Kidney epithelial cell (primary cell): ENCODE measurements at regions not wholly inside any gene's neighbourhood (a gene's known extent, or its start where the extent isn't known, plus 50 kb on each side); places are given as distances from the start of the nearest gene placed in this dataset.

Experiments
- DNase-seq: peaks from one replicate; pipeline ENCODE4 v3.0.0-alpha.2; 2010; ENCODE audit warnings: low read depth
- H3K27me3 ChIP-seq: 2 replicates; pipeline ENCODE4 v1.6.0; 2011; ENCODE audit warnings: low read length; ENCODE audit not compliant: control insufficient read depth, insufficient read depth
- H3K36me3 ChIP-seq: 2 replicates; pipeline ENCODE4 v1.5.1; 2011; ENCODE audit warnings: low read length; ENCODE audit not compliant: control insufficient read depth, insufficient read depth
- H3K4me3 ChIP-seq: 2 replicates; pipeline ENCODE4 v1.5.1; 2011; ENCODE audit warnings: low read depth, mild to moderate bottlenecking, control low read depth, low read length
- TF ChIP-seq, protein P1 (sequence below): IDR thresholded peaks from 2 replicates; pipeline ENCODE4 v1.5.1; 2011; ENCODE audit warnings: mild to moderate bottlenecking, moderate library complexity, low read length, control low read depth, inconsistent platforms; ENCODE audit not compliant: insufficient read depth, poor library complexity, severe bottlenecking

DNA sequence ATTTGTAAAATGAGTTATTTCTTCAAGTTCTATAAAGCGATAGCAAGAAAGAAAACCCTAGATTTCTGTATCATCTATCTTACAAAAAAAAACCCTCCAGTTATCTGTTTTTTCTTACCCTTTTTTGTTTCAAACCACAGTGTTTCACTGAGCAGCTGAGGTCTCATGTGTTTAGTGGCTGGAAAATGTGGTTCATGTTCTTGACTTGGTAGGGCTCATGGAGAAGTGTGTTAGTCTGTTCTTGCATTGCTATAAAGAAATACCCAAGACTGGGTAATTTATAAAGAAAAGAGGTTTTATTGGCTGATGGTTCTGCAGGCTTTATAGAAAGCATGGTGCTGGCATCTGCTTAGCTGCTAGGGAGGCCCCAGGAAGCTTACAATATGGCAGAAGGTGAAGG, 147.3 kb upstream of the NABP1 start:
- H3K36me3 ChIP-seq = no peaks in the 10 kb centered on the region
- no peaks in the 10 kb centered on the region for H3K27me3 ChIP-seq
- TF ChIP-seq, protein P1, sequence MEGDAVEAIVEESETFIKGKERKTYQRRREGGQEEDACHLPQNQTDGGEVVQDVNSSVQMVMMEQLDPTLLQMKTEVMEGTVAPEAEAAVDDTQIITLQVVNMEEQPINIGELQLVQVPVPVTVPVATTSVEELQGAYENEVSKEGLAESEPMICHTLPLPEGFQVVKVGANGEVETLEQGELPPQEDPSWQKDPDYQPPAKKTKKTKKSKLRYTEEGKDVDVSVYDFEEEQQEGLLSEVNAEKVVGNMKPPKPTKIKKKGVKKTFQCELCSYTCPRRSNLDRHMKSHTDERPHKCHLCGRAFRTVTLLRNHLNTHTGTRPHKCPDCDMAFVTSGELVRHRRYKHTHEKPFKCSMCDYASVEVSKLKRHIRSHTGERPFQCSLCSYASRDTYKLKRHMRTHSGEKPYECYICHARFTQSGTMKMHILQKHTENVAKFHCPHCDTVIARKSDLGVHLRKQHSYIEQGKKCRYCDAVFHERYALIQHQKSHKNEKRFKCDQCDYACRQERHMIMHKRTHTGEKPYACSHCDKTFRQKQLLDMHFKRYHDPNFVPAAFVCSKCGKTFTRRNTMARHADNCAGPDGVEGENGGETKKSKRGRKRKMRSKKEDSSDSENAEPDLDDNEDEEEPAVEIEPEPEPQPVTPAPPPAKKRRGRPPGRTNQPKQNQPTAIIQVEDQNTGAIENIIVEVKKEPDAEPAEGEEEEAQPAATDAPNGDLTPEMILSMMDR = no peak
- H3K4me3 ChIP-seq = no peak overlapping the region
- DNase-seq = no peak

DNA sequence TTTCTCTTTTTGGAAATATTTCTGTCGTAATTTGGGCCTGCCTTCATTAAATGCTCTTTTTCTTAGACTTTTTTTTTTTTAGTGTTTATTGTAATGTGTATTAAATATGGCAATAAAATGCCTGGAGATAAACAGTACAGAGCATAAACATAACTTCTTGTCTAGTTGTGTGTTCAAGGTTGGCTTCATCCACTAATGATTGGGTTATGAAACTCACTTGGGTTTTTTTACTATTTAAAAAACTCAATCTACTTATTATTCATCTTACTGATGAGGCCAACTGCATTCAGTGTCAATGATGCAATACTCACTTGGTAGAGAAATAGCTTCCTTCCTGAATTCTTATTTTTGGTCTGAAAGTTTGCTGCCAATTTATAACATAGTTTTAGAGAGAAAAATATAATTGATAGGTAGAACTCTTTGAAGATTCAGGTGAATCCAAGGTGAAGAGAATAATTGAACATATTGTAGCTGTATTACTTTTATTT, 144.2 kb upstream of the NABP1 start:
- Histone ChIP-seq H3K27me3 (no peaks in the 10 kb centered on the region), H3K36me3 (no peaks in the 10 kb centered on the region), H3K4me3 (no peak overlapping the region)
- no peak for DNase-seq
- TF ChIP-seq, protein P1 = no peak

DNA sequence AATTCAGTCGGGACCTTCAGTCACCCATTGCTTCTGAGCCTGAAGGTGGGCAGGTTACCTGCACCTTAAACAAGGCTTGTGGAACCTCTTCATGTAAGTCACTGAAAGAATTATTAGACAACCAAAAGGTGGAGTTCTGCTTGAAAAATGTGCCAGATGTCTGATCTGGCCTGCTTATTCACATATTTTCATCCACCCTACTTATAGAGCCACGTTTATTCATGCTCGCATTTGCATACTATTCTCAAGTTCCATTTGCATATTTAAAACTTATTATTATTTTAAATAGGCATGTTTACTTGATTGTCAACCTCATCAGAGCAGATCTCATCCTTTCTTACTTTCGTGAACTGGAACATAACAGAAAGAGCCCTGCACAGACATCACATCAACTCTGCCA, 140.0 kb upstream of the NABP1 start:
- no peak overlapping the region for H3K4me3 ChIP-seq
- no peaks in the 10 kb centered on the region for H3K36me3 ChIP-seq
- no peaks in the 10 kb centered on the region for H3K27me3 ChIP-seq
- TF ChIP-seq, protein P1 = no peak
- no peak for DNase-seq

DNA sequence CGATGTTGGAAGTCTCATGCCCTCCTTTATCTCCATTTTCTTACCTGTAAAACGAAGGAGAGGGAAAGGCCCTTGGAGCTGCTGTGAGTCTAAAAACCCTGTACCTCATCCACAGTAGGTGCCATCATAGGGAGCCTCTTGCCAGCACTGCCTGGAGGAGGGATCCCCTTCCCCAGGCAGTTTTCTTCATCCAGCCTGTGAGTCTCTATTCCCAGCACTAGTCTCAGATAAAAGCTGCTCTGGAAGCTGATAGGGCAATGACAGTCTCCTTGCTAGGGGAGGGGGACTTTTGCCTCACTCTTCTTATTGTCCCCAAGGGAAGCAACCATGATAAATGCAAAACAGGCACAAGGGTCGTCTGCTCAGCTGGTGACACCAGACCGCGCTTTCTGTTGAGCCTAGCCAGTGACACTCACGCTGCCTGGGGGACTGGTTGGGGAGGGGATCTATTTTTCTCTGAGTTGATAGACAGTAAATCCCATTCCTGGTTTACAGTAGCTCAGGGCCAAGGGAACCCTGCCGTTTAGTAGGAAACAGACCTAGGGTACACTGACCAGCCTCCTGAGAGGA, 139.5 kb upstream of the NABP1 start:
- no peaks in the 10 kb centered on the region for H3K36me3 ChIP-seq

DNA sequence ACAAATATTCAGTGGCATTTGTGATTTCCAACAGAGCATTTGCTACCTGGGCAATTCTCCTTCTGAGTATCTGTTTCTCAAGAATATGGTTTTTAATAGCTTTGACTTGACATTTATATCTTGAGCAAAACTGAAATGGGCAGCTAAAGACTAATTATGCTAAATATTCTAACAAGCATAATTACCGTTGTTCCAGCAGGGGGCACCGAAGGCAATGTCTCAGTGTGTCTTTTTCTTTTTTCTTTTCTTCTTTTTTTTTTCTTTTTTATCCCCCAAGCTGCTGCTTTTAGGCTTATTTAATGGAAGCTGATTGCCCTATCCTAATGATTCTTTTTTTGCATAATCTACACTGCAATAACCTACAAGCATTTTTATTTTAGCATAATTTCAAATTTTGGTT, 138.9 kb upstream of the NABP1 start:
- Histone ChIP-seq H3K36me3 (no peaks in the 10 kb centered on the region), H3K27me3 (no peaks in the 10 kb centered on the region), H3K4me3 (no peak overlapping the region)
- TF ChIP-seq, protein P1 = peak; percentile 68
- no peak for DNase-seq

More for the DNA sequence above, 139.5 kb upstream of the NABP1 start:
- TF ChIP-seq, protein P1 = no peak
- H3K27me3 ChIP-seq = no peaks in the 10 kb centered on the region
- DNase-seq = no peak
- H3K4me3 ChIP-seq = no peak overlapping the region

DNA sequence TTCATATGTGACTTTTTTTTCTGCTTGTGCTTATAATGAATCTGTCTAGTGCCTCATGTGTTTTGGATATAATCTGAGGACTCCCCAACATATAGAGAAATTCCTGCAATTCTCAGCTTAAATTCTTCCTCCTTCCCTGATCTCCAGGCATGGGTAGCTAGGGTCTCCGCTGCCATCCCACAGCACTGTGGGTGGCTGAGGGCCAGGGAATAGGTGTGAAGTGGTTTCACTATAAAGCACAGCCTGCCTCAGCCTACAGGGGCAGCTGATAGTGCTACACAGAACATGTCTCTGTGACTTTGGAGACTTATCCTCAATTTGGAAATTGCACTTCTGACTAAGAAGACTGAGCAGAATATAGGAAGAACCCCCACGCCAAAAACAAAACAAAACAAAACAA, 137.3 kb upstream of the NABP1 start:
- DNase-seq = no peak

More for the DNA sequence above, 137.3 kb upstream of the NABP1 start:
- Histone ChIP-seq H3K36me3 (no peaks in the 10 kb centered on the region), H3K4me3 (no peak overlapping the region), H3K27me3 (no peaks in the 10 kb centered on the region)
- TF ChIP-seq, protein P1 = no peak
